NCI-H2107 treated with DMSO at 0.1 percent for 48 hours (cell line): ENCODE measurements at regions not wholly inside any gene's neighbourhood (a gene's known extent, or its start where the extent isn't known, plus 50 kb on each side); places are given as distances from the start of the nearest gene placed in this dataset.

ENCODE experiments used
- DNase-seq: peaks from one replicate; lab custom pipeline; 2025; ENCODE audit not compliant: unreplicated experiment; lab: John Stamatoyannopoulos, UW

- DNase-seq, result no peak
These were observed 184.0 kb upstream of the RNF32 start for GRCh38 chr7:156456503-156457115.

GRCh38 chr7:156456032-156456431 is 184.5 kb upstream of the RNF32 start:
- no peak for DNase-seq

- no peak for DNase-seq
These were observed 190.1 kb upstream of the RNF32 start for GRCh38 chr7:156450473-156450872.

GRCh38 chr7:156448918-156449317 is 191.7 kb upstream of the RNF32 start:
- no peak for DNase-seq

- DNase-seq, result no peak
These were observed 193.6 kb upstream of the RNF32 start for GRCh38 chr7:156446990-156447389.

GRCh38 chr7:156445997-156446761 is 194.4 kb upstream of the RNF32 start:
- DNase-seq, result no peak

- no peak for DNase-seq
These were observed 198.1 kb upstream of the RNF32 start for GRCh38 chr7:156442516-156442915.

- no peak for DNase-seq
These were observed 200.1 kb upstream of the RNF32 start for GRCh38 chr7:156440456-156440855.

- no peak for DNase-seq
These were observed 202.6 kb upstream of the RNF32 start for GRCh38 chr7:156438011-156438410.

GRCh38 chr7:156437021-156437614 is 203.5 kb upstream of the RNF32 start:
- no peak for DNase-seq

- no peak for DNase-seq
These were observed 204.9 kb upstream of the RNF32 start for GRCh38 chr7:156435486-156436231.

- no peak for DNase-seq
These were observed 205.9 kb upstream of the RNF32 start for GRCh38 chr7:156434706-156435105.

GRCh38 chr7:156432018-156432417 is 208.6 kb upstream of the RNF32 start:
- no peak for DNase-seq

- no peak for DNase-seq
These were observed 210.5 kb upstream of the RNF32 start for GRCh38 chr7:156430109-156430508.

GRCh38 chr7:156429514-156429913 is 211.1 kb upstream of the RNF32 start:
- DNase-seq, result no peak

GRCh38 chr7:156423876-156424275 is 216.7 kb upstream of the RNF32 start:
- no peak for DNase-seq

- no peak for DNase-seq
These were observed 220.1 kb upstream of the RNF32 start for GRCh38 chr7:156420496-156420895.

GRCh38 chr7:156419782-156420181 is 220.8 kb upstream of the RNF32 start:
- no peak for DNase-seq

GRCh38 chr7:156402255-156402654 is 238.3 kb upstream of the RNF32 start:
- DNase-seq, result no peak

GRCh38 chr7:156401617-156402016 is 239.0 kb upstream of the RNF32 start:
- DNase-seq, result no peak

- no peak for DNase-seq
These were observed 240.5 kb upstream of the RNF32 start for GRCh38 chr7:156400046-156400445.

- DNase-seq, result no peak
These were observed 243.3 kb upstream of the RNF32 start for GRCh38 chr7:156397249-156397648.
